GM21825 (cell line): ENCODE measurements at regions not wholly inside any gene's neighbourhood (a gene's known extent, or its start where the extent isn't known, plus 50 kb on each side); places are given as distances from the start of the nearest gene placed in this dataset.

Experiments
- ATAC-seq: cut with Tn5 transposase; IDR thresholded peaks from one replicate; pipeline ENCODE4 v1.9.1; 2021; ENCODE audit warnings: mild to moderate bottlenecking, moderate library complexity; ENCODE audit not compliant: unreplicated experiment

- no peak for ATAC-seq
Observed at GRCh38 chr9:88730780-88731179, 195.8 kb downstream of the NXNL2 start.

GRCh38 chr9:88732128-88732527 lies 197.2 kb downstream of the NXNL2 start:
- no peak for ATAC-seq

- ATAC-seq, result no peak
Observed at GRCh38 chr9:88733651-88734421, 198.9 kb downstream of the NXNL2 start.

- ATAC-seq, result no peak
Observed at GRCh38 chr9:88734527-88734926, 199.5 kb downstream of the NXNL2 start.

- no peak for ATAC-seq
Observed at GRCh38 chr9:88736136-88736637, 201.2 kb downstream of the NXNL2 start.

- ATAC-seq, result no peak
Observed at GRCh38 chr9:88737031-88737430, 202.1 kb downstream of the NXNL2 start.

GRCh38 chr9:88737876-88738275 lies 202.9 kb downstream of the NXNL2 start:
- ATAC-seq, result no peak

- no peak for ATAC-seq
Observed at GRCh38 chr9:88738709-88739108, 203.7 kb downstream of the NXNL2 start.

GRCh38 chr9:88739373-88739772 lies 204.4 kb downstream of the NXNL2 start:
- ATAC-seq, result no peak

GRCh38 chr9:88740844-88741243 lies 205.9 kb downstream of the NXNL2 start:
- no peak for ATAC-seq

- ATAC-seq, result no peak
Observed at GRCh38 chr9:88741335-88741734, 206.4 kb downstream of the NXNL2 start.

GRCh38 chr9:88742483-88742882 lies 207.5 kb downstream of the NXNL2 start:
- no peak for ATAC-seq

GRCh38 chr9:88742905-88743304 lies 207.9 kb downstream of the NXNL2 start:
- no peak for ATAC-seq

GRCh38 chr9:88745276-88746001 lies 210.5 kb downstream of the NXNL2 start:
- ATAC-seq, result no peak

GRCh38 chr9:88746029-88746742 lies 211.2 kb downstream of the NXNL2 start:
- ATAC-seq, result no peak

GRCh38 chr9:88746743-88747398 lies 211.9 kb downstream of the NXNL2 start:
- ATAC-seq, result no peak

- no peak for ATAC-seq
Observed at GRCh38 chr9:88747768-88748167, 212.8 kb downstream of the NXNL2 start.

GRCh38 chr9:88748566-88749261 lies 213.7 kb downstream of the NXNL2 start:
- no peak for ATAC-seq

GRCh38 chr9:88749420-88749819 lies 214.4 kb downstream of the NXNL2 start:
- no peak for ATAC-seq

- no peak for ATAC-seq
Observed at GRCh38 chr9:88750832-88751360, 215.9 kb downstream of the NXNL2 start.
